HepG2 (cell line): ENCODE measurements at regions not wholly inside any gene's neighbourhood (a gene's known extent, or its start where the extent isn't known, plus 50 kb on each side); places are given as distances from the start of the nearest gene placed in this dataset.

Source experiments
- ATAC-seq: fragments of 200-7000 bp; cut with Tn5 transposase; 3 replicates; pipeline ENCODE4 v1.9.1; 2020; ENCODE audit warnings: mild to moderate bottlenecking, moderate library complexity
- BruUV-seq: library from RNA; stranded (reverse); fragments of 400-500 nt; replicated peaks from 2 replicates; lab custom pipeline; 2021; lab: Mats Ljungman, UMichigan
- CTCF ChIA-PET: fragments of 300-600 bp; formaldehyde crosslinking; extraction: SDS; loops from one replicate; lab custom pipeline; 2021; ENCODE audit warnings: low total read pairs, inconsistent platforms, low intra/inter-chr PET ratio; lab: Yijun Ruan, JAX
- POLR2A ChIA-PET: fragments of 350-600 bp; sonication (Branson Sonifier 250); formaldehyde crosslinking; loops from one replicate; lab custom pipeline; 2020; ENCODE audit warnings: antibody characterized with exemption, inconsistent platforms; lab: Yijun Ruan, JAX
- DNase-seq: peaks from one replicate; pipeline ENCODE4 v3.0.0-alpha.2; 2015; ENCODE audit warnings: low spot score
- FAIRE-seq: peaks from 3 replicates; lab custom pipeline; 2011; peaks lifted over from hg19 to GRCh38; lab: Jason Lieb, UNC
- H2AFZ ChIP-seq: one replicate; pipeline ENCODE4 v1.6.1; 2011; ENCODE audit warnings: low read length, inconsistent platforms
- H3K27ac ChIP-seq: fragments of 300-600 bp; 3 replicates; pipeline ENCODE4 v1.8.0; 2011; ENCODE audit warnings: mixed run types, mild to moderate bottlenecking, mixed read lengths, low read length, inconsistent platforms; ENCODE audit not compliant: insufficient read depth; ENCODE audit errors: extremely low read length
- H3K27me3 ChIP-seq, 2 experiments: fragments of 200-600 bp in 1 of 2; 2 replicates in 1 of 2; 3 replicates in 1 of 2; pipeline versions ENCODE4 v1.6.0 to v1.8.0; 2011; ENCODE audit warnings: low read length in 2 of 2, mild to moderate bottlenecking in 2 of 2, moderate library complexity in 2 of 2, inconsistent platforms in 1 of 2; ENCODE audit not compliant: insufficient read depth in 2 of 2, control insufficient read depth in 1 of 2
- H3K36me3 ChIP-seq, 2 experiments: fragments of 200-600 bp in 1 of 2; replicated peaks in 1 of 2; 2 replicates in 1 of 2; 3 replicates in 1 of 2; pipeline versions ENCODE4 v1.5.1 to v1.8.0; 2011; ENCODE audit warnings: low read length in 2 of 2, inconsistent platforms in 1 of 2; ENCODE audit not compliant: insufficient read depth in 2 of 2, control insufficient read depth in 1 of 2
- H3K4me1 ChIP-seq: 2 replicates; pipeline ENCODE4 v1.5.1; 2012; ENCODE audit warnings: low read length, inconsistent platforms; ENCODE audit not compliant: insufficient read depth
- H3K4me2 ChIP-seq: 2 replicates; pipeline ENCODE4 v1.6.0; 2011; ENCODE audit warnings: low read depth, low read length, inconsistent platforms
- H3K4me3 ChIP-seq, 3 experiments: fragments of 200-600 bp in 1 of 3; sonication (generic), shearing (Covaris generic) in 1 of 3; replicated peaks in 1 of 3; 2 replicates each; pipeline ENCODE4 v1.5.1; 2011 to 2016; ENCODE audit warnings: low read length in 3 of 3, inconsistent platforms in 2 of 3, low read depth in 2 of 3, mild to moderate bottlenecking in 2 of 3, control low read depth in 1 of 3, mixed read lengths in 1 of 3; ENCODE audit not compliant: insufficient read depth in 1 of 3
- H3K79me2 ChIP-seq: one replicate; pipeline ENCODE4 v1.6.1; 2011; ENCODE audit warnings: low read length, inconsistent platforms; ENCODE audit not compliant: insufficient read depth
- H3K9ac ChIP-seq: 2 replicates; pipeline ENCODE4 v1.6.0; 2011; ENCODE audit warnings: mild to moderate bottlenecking, low read depth, low read length, inconsistent platforms; ENCODE audit not compliant: insufficient read depth
- H3K9me3 ChIP-seq: 2 replicates; pipeline ENCODE4 v1.5.1; 2012; ENCODE audit warnings: mild to moderate bottlenecking, low read length
- H4K20me1 ChIP-seq: 2 replicates; pipeline ENCODE4 v1.6.0; 2011; ENCODE audit warnings: inconsistent platforms, mild to moderate bottlenecking, low read length, moderate library complexity; ENCODE audit not compliant: insufficient read depth
- HNRNPL ChIP-seq: fragments of 200-400 bp; formaldehyde crosslinking; IDR thresholded peaks from 2 replicates; pipeline ENCODE4 v1.6.1; 2017; ENCODE audit warnings: mild to moderate bottlenecking, low read depth, low read length
- SRSF1 ChIP-seq: fragments of 200-400 bp; formaldehyde crosslinking; optimal IDR thresholded peaks from 2 replicates; pipeline ENCODE3; 2017; ENCODE audit warnings: mild to moderate bottlenecking, low read depth, low read length, moderate library complexity
- U2AF2 ChIP-seq: fragments of 200-400 bp; formaldehyde crosslinking; IDR thresholded peaks from 2 replicates; pipeline ENCODE4 v1.6.1; 2017; ENCODE audit warnings: low read depth, mild to moderate bottlenecking, low read length
- ZNF83 ChIP-seq: sonication (generic); formaldehyde crosslinking; IDR thresholded peaks from 2 replicates; pipeline ENCODE4 v1.4.0; 2020; ENCODE audit warnings: missing genetic modification reagents, mild to moderate bottlenecking, borderline replicate concordance
- WGBS: methylation state at CpG from one replicate; pipeline ENCODE4 v1.1.6; 2017; ENCODE audit warnings: low lambda C conversion rate; 5-methylcytosine and 5-hydroxymethylcytosine counted together
- in situ Hi-C: cut with HindIII; loops from 2 replicates; pipeline ENCODE4 v1.10.0; 2017; ENCODE audit warnings: low pct_unique_long_range_greater_than_20kb; ENCODE audit not compliant: extremely low pct_ligation_motif_present
- intact Hi-C: fragments of 100-400 bp; cut with micrococcal nuclease; formaldehyde crosslinking; loops from one replicate; pipeline ENCODE4 v1.10.0; 2022; ENCODE audit not compliant: unreplicated experiment
- TF ChIP-seq, protein P1 (sequence below): sonication (generic); formaldehyde crosslinking; IDR thresholded peaks from 2 replicates; pipeline ENCODE4 v1.4.0; 2020; ENCODE audit warnings: mild to moderate bottlenecking, missing genetic modification reagents

DNA sequence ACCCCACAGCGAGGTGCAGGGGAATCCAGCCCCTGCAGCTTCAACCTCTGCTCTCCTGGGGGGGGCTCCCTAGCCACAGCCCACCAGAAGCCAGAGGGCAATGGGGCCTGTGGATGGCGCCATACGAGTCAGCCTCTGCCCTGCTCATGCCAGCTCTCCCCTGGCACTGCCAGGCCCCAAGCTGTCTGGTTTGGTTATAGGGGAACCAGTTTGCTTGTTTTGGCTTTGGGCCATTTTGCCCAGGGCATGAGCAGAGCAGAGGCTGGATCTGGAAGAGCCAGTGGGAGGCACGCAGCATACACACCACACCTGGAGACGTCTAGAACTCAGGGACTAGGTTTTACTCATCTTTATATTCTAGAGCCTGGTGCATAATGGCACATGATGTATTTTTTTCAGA is 66.7 kb upstream of the SLC22A16 start:
- H3K9me3 ChIP-seq = peaks cover 7% of the 10 kb centered on the region
- no peak overlapping the region for H2AFZ ChIP-seq
- H3K27ac ChIP-seq = no peak overlapping the region
- POLR2A ChIA-PET = interaction anchor here (1.2 to 1.4 kb wide), 2 partner anchors 12 to 15 kb away, joined by 3 to 4 read pairs; no protein-coding TSS in a partner anchor
- TF ChIP-seq, protein P1, sequence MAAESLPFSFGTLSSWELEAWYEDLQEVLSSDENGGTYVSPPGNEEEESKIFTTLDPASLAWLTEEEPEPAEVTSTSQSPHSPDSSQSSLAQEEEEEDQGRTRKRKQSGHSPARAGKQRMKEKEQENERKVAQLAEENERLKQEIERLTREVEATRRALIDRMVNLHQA (CRISPR knock-in tag) = no peak
- TF ChIP-seq SRSF1 (no peak), ZNF83 (CRISPR knock-in tag) (no peak)
- TF ChIP-seq, all 625 proteins: peak for 0
- CTCF ChIA-PET = no interaction called here
- DNase-seq (no peak), ATAC-seq (no peak), FAIRE-seq (no peak)
- no peaks in the 10 kb centered on the region for H3K27me3 ChIP-seq
- intact Hi-C loops (no loop called here), in situ Hi-C loops (no loop called here)
- H3K79me2 ChIP-seq = no peaks in the 10 kb centered on the region
- no peak overlapping the region for H3K4me2 ChIP-seq
- BruUV-seq = no TSS peak
- H3K4me3 ChIP-seq = no peak overlapping the region
- H4K20me1 ChIP-seq = no peaks in the 10 kb centered on the region
- WGBS = 93% methylated on average over 2 of the region's 5 CpGs
- no peaks in the 10 kb centered on the region for H3K36me3 ChIP-seq
- peaks cover 65% of the 10 kb centered on the region for H3K4me1 ChIP-seq
- no peak overlapping the region for H3K9ac ChIP-seq

DNA sequence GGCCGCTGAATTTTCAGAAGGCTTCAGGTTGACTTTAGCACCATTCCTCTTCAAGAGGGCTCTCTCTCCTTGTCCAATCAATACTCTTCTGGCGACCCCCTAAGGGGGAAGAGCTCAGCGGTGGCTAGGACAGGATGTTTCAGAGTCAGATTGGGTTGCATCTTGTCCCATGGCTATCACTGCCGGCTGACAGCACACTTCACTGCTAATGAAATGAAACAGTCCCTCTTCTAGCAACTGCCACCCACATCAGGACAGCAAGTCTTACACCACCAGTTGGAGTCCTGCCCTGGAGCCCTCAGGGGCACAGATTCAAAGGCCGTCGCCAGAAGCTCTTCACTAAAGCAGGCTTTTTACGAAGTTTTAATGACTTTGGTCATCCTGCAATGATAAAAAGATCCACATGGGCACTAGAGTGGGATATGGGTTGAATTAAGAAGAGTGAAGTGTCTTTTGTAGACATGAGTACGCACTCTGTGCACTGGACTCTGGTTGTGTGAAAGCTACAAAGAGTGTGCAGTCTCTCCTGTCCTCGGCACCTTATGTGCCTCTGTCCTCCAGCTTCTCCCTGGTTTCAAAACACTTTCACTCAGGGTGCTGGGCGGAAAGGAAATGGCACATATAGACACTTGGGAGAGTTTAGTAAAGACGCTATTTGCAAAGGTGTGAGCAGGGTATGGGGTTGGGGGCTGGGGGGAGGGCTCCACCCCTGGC is 66.1 kb upstream of the SLC22A16 start:
- no peak overlapping the region for H2AFZ ChIP-seq
- ChIA-PET CTCF (no interaction called here), POLR2A (interaction anchor here (1.2 to 1.4 kb wide), 2 partner anchors 13 to 14 kb away, joined by 3 to 4 read pairs; no protein-coding TSS in a partner anchor)
- no peak for ATAC-seq
- peaks cover 65% of the 10 kb centered on the region for H3K4me1 ChIP-seq
- H3K79me2 ChIP-seq = no peaks in the 10 kb centered on the region
- DNase-seq = no peak
- H4K20me1 ChIP-seq = no peaks in the 10 kb centered on the region
- H3K9ac ChIP-seq = no peak overlapping the region
- no peaks in the 10 kb centered on the region for H3K36me3 ChIP-seq
- H3K9me3 ChIP-seq = peaks cover 7% of the 10 kb centered on the region
- BruUV-seq = no TSS peak
- H3K4me2 ChIP-seq = no peak overlapping the region
- TF ChIP-seq U2AF2 = no peak
- TF ChIP-seq HNRNPL = 0 out of 2 replicates have a peak, but pooled peaks have one; percentile 10
- WGBS = 91% methylated on average over 11 of the region's 11 CpGs
- no peak overlapping the region for H3K27ac ChIP-seq
- no peak for FAIRE-seq
- H3K27me3 ChIP-seq = no peaks in the 10 kb centered on the region
- no peak overlapping the region for H3K4me3 ChIP-seq
- in situ Hi-C loops (no loop called here), intact Hi-C loops (no loop called here)
